Psoas muscle (tissue), 7 donors: ENCODE measurements at regions not wholly inside any gene's neighbourhood (a gene's known extent, or its start where the extent isn't known, plus 50 kb on each side); places are given as distances from the start of the nearest gene placed in this dataset.

Experiments used
- ATAC-seq, 4 donors: fragments of 200-7000 bp; cut with Tn5 transposase; one replicate each; pipeline ENCODE4 v1.9.1; 2020; ENCODE audit warnings: moderate library complexity in 3 of 4, mild to moderate bottlenecking in 2 of 4
- DNase-seq, 2 donors: peaks; one replicate each; pipeline ENCODE4 v3.0.0-alpha.2; 2020
- H3K27ac ChIP-seq: fragments of 200-600 bp; one replicate; pipeline ENCODE4 v1.8.0; 2022
- H3K27me3 ChIP-seq, 3 donors: fragments of 200-600 bp in 1 of 3; one replicate each; pipeline versions ENCODE4 v1.6.1 to v1.8.0; 2013 to 2022; ENCODE audit warnings: low read length in 2 of 3, mild to moderate bottlenecking in 2 of 3, moderate library complexity in 1 of 3; ENCODE audit not compliant: insufficient read depth in 3 of 3
- H3K36me3 ChIP-seq, 2 donors: fragments of 200-600 bp in 1 of 2; one replicate each; pipeline versions ENCODE4 v1.6.1 to v1.8.0; 2013 to 2022; ENCODE audit warnings: low read depth in 1 of 2, mild to moderate bottlenecking in 1 of 2, moderate library complexity in 1 of 2; ENCODE audit not compliant: insufficient read depth in 1 of 2
- H3K4me1 ChIP-seq: fragments of 200-600 bp; one replicate; pipeline ENCODE4 v1.8.0; 2022
- H3K4me3 ChIP-seq: fragments of 200-600 bp; one replicate; pipeline ENCODE4 v1.8.0; 2022; ENCODE audit warnings: mild to moderate bottlenecking
- H3K9me3 ChIP-seq: fragments of 200-600 bp; one replicate; pipeline ENCODE4 v1.8.0; 2022
- WGBS, 3 donors: extraction: QIAGEN DNeasy Blood & Tissue Kit; methylation state at CpG; one replicate each; pipeline versions ENCODE4 v1.1.6 to v1.1.7; 2013; 5-methylcytosine and 5-hydroxymethylcytosine counted together
- intact Hi-C, 2 donors: fragments of 100-400 bp; cut with DNase I; formaldehyde crosslinking; loops; one replicate each; pipeline versions ENCODE4 v1.11.0 to v1.14.2; 2022
- TF ChIP-seq, protein P1 (sequence below): fragments of 200-600 bp; IDR thresholded peaks from one replicate; pipeline ENCODE4 v1.8.0; 2022; ENCODE audit warnings: antibody characterized with exemption
- donor health status: healthy with polysubstance abuse.
- donor health status: DM: no; HTN: no; CAD: no; lungs with moderate emphysema.
- donor health status: Bipolar disorder and iron deficiency.
- donor health status: healthy.
- donor health status: DM: yes; HTN: yes; CAD: no.
- donor health status: DM: no; HTN: no; CAD: no.
- donor health status: DM: yes; HTN: yes; CAD: no.

DNA sequence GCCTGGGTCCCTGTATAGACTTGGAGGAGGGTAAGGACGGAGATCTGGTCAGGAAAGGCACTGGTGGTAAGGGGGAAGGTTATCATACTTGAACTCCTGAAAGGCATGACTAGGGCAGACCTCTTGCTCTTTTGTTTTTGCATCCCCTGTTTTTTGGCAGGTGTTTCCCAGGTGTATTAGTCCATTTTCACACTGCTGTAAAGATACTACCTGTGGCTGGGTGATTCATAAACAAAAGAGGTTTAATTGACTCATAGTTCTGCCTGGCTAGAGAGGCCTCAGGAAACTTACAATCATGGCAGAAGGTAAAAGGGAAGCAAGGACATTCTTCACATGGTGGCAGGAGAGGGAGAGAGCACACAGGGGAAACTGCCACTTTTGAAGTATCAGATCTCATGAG is 57.2 kb upstream of the APOBEC4 start:
- H3K9me3 ChIP-seq = no peaks in the 10 kb centered on the region
- H3K27ac ChIP-seq = no peak overlapping the region
- no peaks in the 10 kb centered on the region for H3K27me3 ChIP-seq

DNA sequence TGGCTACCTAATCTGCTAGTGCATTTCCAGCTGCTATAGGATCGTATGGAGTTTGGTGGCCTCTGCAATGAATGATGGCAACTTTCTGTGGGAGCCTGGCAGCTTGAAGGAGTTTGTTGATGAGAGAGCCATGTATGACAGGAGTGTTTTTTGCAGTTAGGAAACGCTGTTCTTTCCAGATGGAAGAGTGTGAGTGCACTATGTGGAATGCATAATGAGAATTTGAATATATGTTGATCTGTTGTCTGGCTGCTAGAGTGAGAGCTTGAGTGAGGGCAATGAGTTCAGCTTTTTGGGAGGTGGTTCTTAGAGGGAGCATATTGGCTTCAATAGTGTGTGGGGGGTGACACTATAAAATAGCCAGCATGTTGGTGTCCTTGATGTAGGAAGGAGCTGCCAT is 51.0 kb upstream of the APOBEC4 start:
- ATAC-seq = no peak
- TF ChIP-seq, protein P1, sequence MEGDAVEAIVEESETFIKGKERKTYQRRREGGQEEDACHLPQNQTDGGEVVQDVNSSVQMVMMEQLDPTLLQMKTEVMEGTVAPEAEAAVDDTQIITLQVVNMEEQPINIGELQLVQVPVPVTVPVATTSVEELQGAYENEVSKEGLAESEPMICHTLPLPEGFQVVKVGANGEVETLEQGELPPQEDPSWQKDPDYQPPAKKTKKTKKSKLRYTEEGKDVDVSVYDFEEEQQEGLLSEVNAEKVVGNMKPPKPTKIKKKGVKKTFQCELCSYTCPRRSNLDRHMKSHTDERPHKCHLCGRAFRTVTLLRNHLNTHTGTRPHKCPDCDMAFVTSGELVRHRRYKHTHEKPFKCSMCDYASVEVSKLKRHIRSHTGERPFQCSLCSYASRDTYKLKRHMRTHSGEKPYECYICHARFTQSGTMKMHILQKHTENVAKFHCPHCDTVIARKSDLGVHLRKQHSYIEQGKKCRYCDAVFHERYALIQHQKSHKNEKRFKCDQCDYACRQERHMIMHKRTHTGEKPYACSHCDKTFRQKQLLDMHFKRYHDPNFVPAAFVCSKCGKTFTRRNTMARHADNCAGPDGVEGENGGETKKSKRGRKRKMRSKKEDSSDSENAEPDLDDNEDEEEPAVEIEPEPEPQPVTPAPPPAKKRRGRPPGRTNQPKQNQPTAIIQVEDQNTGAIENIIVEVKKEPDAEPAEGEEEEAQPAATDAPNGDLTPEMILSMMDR = no peak
- H3K4me3 ChIP-seq = no peak overlapping the region
- no peaks in the 10 kb centered on the region for H3K9me3 ChIP-seq
- no peaks in the 10 kb centered on the region for H3K4me1 ChIP-seq
- H3K36me3 ChIP-seq = no peaks in the 10 kb centered on the region
- H3K27me3 ChIP-seq = no peaks in the 10 kb centered on the region
- H3K27ac ChIP-seq = no peak overlapping the region
- DNase-seq = no peak
- 80 to 88% (median 86%) methylated on average over 2 of the region's 2 CpGs for WGBS, 3 donors
- intact Hi-C loops = no loop called here

More for the DNA sequence above, 57.2 kb upstream of the APOBEC4 start:
- DNase-seq = no peak
- no peak for ATAC-seq
- Histone ChIP-seq H3K36me3 (no peaks in the 10 kb centered on the region), H3K4me1 (no peaks in the 10 kb centered on the region), H3K4me3 (no peak overlapping the region)
- intact Hi-C loops = no loop called here
- TF ChIP-seq, protein P1 = no peak
- WGBS, 3 donors = 95 to 100% (median 96%) methylated on average over 1 of the region's 1 CpG
